SK-N-SH (cell line): ENCODE measurements at regions not wholly inside any gene's neighbourhood (a gene's known extent, or its start where the extent isn't known, plus 50 kb on each side); places are given as distances from the start of the nearest gene placed in this dataset.

Experiments
- CTCF ChIP-seq: fragments of 200-600 bp; sonication (generic); IDR thresholded peaks from 2 replicates; pipeline ENCODE4 v1.6.1; 2017; ENCODE audit warnings: antibody characterized with exemption, mild to moderate bottlenecking, moderate library complexity
- NRF1 ChIP-seq: IDR thresholded peaks from 2 replicates; pipeline ENCODE4 v1.6.1; 2012; ENCODE audit warnings: low read depth, mild to moderate bottlenecking, low read length
- RAD21 ChIP-seq: IDR thresholded peaks from 2 replicates; pipeline ENCODE4 v1.6.1; 2012; ENCODE audit warnings: mild to moderate bottlenecking, low read length

DNA sequence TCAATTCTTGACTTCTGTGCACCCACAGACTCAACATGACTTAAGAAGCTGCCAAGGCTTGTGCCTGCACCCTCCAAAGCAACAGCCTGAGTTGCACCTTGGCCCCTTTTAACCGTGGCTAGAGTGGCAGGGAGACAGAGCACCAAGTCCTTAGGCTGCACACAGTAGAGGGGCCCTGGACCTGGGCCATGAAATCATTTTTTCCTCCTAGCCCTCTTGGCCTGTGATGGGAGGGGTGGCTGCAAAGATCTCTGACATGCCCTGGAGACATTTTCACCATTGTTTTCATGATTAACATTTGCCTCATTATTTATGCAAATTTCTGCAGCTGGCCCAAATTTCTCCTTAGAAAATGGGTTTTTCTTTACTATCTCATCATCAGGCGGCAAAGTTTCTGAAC, 836.8 kb downstream of the ZPLD1 start:
- no peak for TF ChIP-seq NRF1
- TF ChIP-seq CTCF: no peak
- TF ChIP-seq RAD21: no peak
